Panc1 (cell line): ENCODE measurements at regions not wholly inside any gene's neighbourhood (a gene's known extent, or its start where the extent isn't known, plus 50 kb on each side); places are given as distances from the start of the nearest gene placed in this dataset.

ENCODE experiments used
- CTCF ChIP-seq: fragments of 450-650 bp; IDR thresholded peaks from 2 replicates; pipeline ENCODE4 v1.5.1; 2017; ENCODE audit warnings: mild to moderate bottlenecking
- POLR2AphosphoS5 ChIP-seq: IDR thresholded peaks from 2 replicates; pipeline ENCODE4 v1.6.1; 2012; ENCODE audit warnings: mild to moderate bottlenecking, low read depth, low read length, moderate library complexity

- TF ChIP-seq POLR2AphosphoS5, result no peak
- TF ChIP-seq CTCF, result no peak
These were observed 91.1 kb upstream of the KIT start for GRCh38 chr4:54566608-54567007.
